SK-N-MC (cell line): ENCODE measurements at regions not wholly inside any gene's neighbourhood (a gene's known extent, or its start where the extent isn't known, plus 50 kb on each side); places are given as distances from the start of the nearest gene placed in this dataset.
"Not testable (repeated sequence)": the region's sequence is repeated elsewhere in the genome, so short reads cannot be mapped to it uniquely, and the experiment has no call there.

Experiments
- DNase-seq: peaks from one replicate; pipeline ENCODE4 v3.0.0-alpha.2; 2011; ENCODE audit warnings: low read depth, low spot score
- H3K27ac ChIP-seq: fragments of 200-600 bp; sonication (generic); 2 replicates; pipeline ENCODE4 v1.5.1; 2016; ENCODE audit warnings: mixed run types
- H3K36me3 ChIP-seq: fragments of 200-600 bp; sonication (generic); 2 replicates; pipeline ENCODE4 v1.6.1; 2017; ENCODE audit warnings: antibody characterized with exemption, low read length, mixed read lengths; ENCODE audit not compliant: insufficient read depth
- H3K4me3 ChIP-seq: fragments of 200-600 bp; sonication (generic); 2 replicates; pipeline ENCODE4 v1.5.1; 2016
- H3K9ac ChIP-seq: fragments of 200-600 bp; sonication (generic); 2 replicates; pipeline ENCODE4 v1.8.0; 2017; ENCODE audit warnings: mixed run types, mixed read lengths; ENCODE audit not compliant: insufficient read length
- H3K9me3 ChIP-seq: fragments of 200-600 bp; sonication (generic); 2 replicates; pipeline ENCODE4 v1.6.1; 2017; ENCODE audit warnings: low read depth, mild to moderate bottlenecking, antibody characterized with exemption, low read length, moderate library complexity, mixed read lengths
- EZH2 ChIP-seq: fragments of 200-600 bp; sonication (generic); IDR thresholded peaks from one replicate; pipeline ENCODE4 v1.6.1; 2017; ENCODE audit warnings: antibody characterized with exemption
- FOXP2 ChIP-seq: optimal IDR thresholded peaks from 2 replicates; pipeline ENCODE3; 2011; ENCODE audit warnings: mild to moderate bottlenecking, moderate library complexity; ENCODE audit not compliant: insufficient read depth; ENCODE audit errors: extremely low read length, control extremely low read depth
- POLR2AphosphoS5 ChIP-seq: IDR thresholded peaks from 2 replicates; pipeline ENCODE4 v1.6.1; 2012; ENCODE audit warnings: mild to moderate bottlenecking, low read depth, low read length, borderline replicate concordance

DNA sequence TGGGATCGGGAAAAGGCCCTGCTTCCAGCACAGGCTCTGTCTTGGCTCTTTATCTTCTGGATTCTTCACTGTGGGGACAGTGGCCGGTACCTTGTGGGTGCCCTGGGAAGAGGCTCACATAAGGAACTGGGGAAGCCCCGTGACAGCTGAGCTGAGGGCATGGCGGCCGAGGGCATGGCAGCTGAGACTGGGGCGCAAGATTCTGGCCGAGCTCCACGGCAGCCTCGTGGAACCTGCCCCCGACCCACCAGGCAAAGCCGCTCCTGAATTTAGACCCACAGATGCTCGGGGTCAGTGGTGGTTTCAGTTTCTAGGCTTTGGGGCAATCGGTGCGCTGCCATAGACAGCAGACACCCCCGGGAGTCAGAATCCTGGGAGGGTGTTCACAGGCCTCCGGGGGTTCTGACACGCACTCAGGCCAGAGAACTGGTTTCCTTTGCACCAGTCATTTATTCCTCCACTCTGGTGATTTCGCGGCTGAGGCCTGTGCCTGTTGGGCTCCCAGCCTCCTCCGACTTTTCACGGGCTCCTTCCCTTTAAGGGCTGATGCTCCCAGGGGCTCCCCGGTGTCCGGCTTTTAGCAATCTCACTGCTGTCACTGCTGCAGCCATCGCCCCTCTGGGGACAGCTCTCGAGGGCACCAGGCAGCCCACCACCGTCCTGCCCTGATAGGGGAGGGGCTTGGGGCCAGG lies 117.6 kb downstream of the TEX29 start:
- H3K4me3 ChIP-seq: no peak overlapping the region
- H3K36me3 ChIP-seq: no peaks in the 10 kb centered on the region
- H3K27ac ChIP-seq: no peak overlapping the region
- DNase-seq: no peak
- H3K9ac ChIP-seq: no peak overlapping the region
- H3K9me3 ChIP-seq: no peaks in the 10 kb centered on the region
- TF ChIP-seq EZH2 (no peak), FOXP2 (no peak), POLR2AphosphoS5 (no peak)

- not testable (repeated sequence) for H3K27ac ChIP-seq, H3K9me3 ChIP-seq, DNase-seq, H3K4me3 ChIP-seq, H3K36me3 ChIP-seq, H3K9ac ChIP-seq
These were observed 120.0 kb downstream of the TEX29 start for GRCh38 chr13:111440492-111440891.

DNA sequence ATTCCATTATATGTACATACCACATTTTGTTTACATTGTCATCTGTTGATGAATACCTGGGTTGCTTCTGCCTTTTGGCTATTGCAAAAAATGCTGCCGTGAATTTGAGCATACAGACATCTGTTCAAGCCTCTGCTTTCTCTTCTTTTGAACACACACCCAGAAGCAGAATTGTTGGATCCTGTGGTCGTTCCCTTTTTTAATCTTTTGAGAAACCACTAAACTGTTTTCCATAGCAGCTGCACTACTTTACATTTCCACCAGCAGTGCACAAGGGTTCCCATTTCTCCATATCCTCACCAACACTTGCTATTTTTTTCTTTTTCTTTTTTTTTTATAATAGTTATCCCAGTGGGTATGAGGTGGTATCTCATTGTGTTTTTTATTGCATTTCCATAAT lies 123.5 kb downstream of the TEX29 start:
- Histone ChIP-seq H3K27ac (no peak overlapping the region), H3K9me3 (no peaks in the 10 kb centered on the region), H3K4me3 (no peak overlapping the region), H3K9ac (no peak overlapping the region), H3K36me3 (no peaks in the 10 kb centered on the region)
- no peak for DNase-seq
- TF ChIP-seq FOXP2 (no peak), EZH2 (no peak), POLR2AphosphoS5 (no peak)

DNA sequence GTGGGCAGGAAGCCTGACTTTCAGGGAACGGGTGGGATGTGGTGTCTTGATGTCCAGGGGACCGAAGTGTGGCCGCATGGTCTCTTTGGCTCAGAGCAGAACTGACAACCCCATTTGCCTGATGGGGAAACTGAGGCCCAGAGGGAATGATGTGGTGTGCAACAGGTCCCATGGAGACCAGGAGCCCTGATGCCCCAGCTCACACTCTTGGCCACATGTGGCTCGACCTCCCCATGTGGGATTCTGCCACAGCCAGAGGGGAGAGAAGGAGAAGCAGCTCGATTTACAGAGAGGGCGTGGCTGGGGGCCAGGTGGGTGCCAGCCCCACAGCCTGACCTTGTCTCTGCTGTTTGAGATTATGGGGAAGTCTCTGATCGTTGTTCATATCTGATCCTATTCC lies 128.1 kb downstream of the TEX29 start:
- H3K4me3 ChIP-seq: no peak overlapping the region
- H3K9ac ChIP-seq: no peak overlapping the region
- DNase-seq: no peak
- H3K27ac ChIP-seq: no peak overlapping the region
- TF ChIP-seq EZH2 (no peak), POLR2AphosphoS5 (no peak), FOXP2 (no peak)
- H3K36me3 ChIP-seq: no peaks in the 10 kb centered on the region
- no peaks in the 10 kb centered on the region for H3K9me3 ChIP-seq

DNA sequence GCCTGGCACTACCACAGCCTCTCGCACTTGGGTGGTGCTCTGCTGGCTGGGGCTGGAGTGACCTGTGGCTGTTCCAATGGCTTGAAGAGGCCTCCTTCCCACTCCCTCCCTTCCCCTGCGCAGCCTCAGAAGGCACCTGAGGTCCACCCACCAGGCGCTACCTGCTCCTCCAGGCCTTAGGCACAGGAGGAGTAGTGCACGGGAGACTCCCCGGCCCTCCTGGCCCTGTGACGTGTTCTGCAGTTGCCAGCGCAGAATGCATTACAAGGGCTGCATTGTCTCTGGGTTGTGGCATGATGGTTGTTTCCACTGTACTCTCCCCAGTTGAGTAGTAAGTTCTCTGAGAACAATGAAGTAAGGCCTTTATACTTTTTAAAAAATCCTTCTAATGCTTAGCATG lies 128.6 kb downstream of the TEX29 start:
- H3K36me3 ChIP-seq: no peaks in the 10 kb centered on the region
- TF ChIP-seq FOXP2: no peak
- TF ChIP-seq POLR2AphosphoS5: no peak
- no peak for TF ChIP-seq EZH2
- H3K27ac ChIP-seq: no peak overlapping the region
- H3K9me3 ChIP-seq: no peaks in the 10 kb centered on the region
- no peak overlapping the region for H3K4me3 ChIP-seq
- DNase-seq: no peak
- H3K9ac ChIP-seq: no peak overlapping the region

DNA sequence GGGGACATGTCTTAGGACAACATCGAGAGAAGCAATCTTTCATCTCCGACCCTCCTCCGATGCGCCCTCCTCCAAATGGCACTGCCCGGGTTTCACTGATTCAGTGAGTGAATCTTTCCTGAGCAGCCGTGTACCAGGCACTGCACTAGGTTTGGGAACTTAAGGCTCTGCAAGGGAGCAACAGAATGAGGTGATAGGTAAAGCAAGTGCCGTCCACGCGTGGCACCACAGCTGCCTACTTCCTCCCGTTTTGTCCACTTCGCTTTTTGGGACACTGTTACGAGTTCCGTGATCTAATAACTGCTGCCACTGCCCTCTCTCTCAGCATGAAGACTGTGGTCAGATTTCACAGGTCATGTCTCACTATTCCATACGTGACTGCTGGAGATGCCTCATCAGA lies 131.0 kb downstream of the TEX29 start:
- DNase-seq: no peak
- H3K9ac ChIP-seq: no peak overlapping the region
- H3K4me3 ChIP-seq: no peak overlapping the region
- TF ChIP-seq POLR2AphosphoS5: no peak
- no peak for TF ChIP-seq EZH2
- TF ChIP-seq FOXP2: no peak
- H3K27ac ChIP-seq: no peak overlapping the region
- no peaks in the 10 kb centered on the region for H3K9me3 ChIP-seq
- H3K36me3 ChIP-seq: no peaks in the 10 kb centered on the region

DNA sequence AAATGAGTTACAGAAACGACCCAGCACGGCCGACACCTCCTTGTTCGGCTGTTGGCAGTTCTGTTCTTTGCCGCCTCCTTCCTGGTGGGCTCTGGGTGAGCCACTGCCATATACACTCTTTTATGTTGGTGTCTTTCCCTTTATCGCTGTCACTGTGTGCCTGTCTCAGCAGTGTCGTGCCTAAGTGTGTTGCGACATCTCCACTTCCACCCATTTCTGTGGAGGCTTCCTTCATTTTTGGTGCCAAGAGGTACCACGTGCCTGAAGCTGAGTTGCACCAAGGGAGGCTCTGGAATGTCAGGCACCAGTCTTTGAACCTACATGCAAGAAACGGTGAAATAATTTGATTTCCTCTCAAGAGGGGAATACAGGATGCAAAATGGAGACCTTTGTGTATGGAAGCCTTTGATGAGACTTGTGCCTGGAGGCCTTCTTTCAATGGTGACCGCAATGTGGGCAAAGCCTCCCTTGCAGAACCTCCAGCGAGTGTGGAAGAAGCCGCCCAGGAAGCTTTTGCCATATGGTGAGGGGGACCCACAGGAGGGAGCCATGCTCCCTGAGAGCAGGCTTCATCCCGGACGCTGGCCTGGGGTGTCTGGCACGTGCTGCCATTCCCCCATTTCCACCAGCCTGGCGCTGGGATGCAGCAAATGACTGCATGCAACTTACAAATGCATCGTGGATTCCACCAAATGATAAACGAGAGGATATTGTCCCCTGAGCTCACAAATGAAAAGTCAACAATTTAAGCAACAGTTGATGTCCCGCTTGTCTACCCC lies 136.2 kb downstream of the TEX29 start:
- Histone ChIP-seq H3K36me3 (no peaks in the 10 kb centered on the region), H3K27ac (no peak overlapping the region), H3K4me3 (no peak overlapping the region), H3K9me3 (no peaks in the 10 kb centered on the region), H3K9ac (no peak overlapping the region)
- TF ChIP-seq FOXP2 (no peak), EZH2 (no peak), POLR2AphosphoS5 (no peak)
- no peak for DNase-seq

- no peak for TF ChIP-seq EZH2
- no peak for TF ChIP-seq POLR2AphosphoS5
- no peak for TF ChIP-seq FOXP2
These were observed 137.6 kb downstream of the TEX29 start for GRCh38 chr13:111458001-111458531.

More at GRCh38 chr13:111458001-111458531, 137.6 kb downstream of the TEX29 start:
- H3K27ac ChIP-seq: no peak overlapping the region
- H3K9ac ChIP-seq: no peak overlapping the region
- H3K4me3 ChIP-seq: no peak overlapping the region
- H3K36me3 ChIP-seq: no peaks in the 10 kb centered on the region
- DNase-seq: no peak
- H3K9me3 ChIP-seq: no peaks in the 10 kb centered on the region
